Activated CD4-positive, CD25-positive, alpha-beta regulatory T cell treated with anti-CD3 and anti-CD28 coated beads, Interleukin-2, amount 50 U/mL, for 72 hours (primary cell): ENCODE measurements at regions not wholly inside any gene's neighbourhood (a gene's known extent, or its start where the extent isn't known, plus 50 kb on each side); places are given as distances from the start of the nearest gene placed in this dataset.
"Not testable (repeated sequence)": the region's sequence is repeated elsewhere in the genome, so short reads cannot be mapped to it uniquely, and the experiment has no call there.

Source experiments
- DNase-seq: peaks from one replicate; pipeline ENCODE4 v3.0.0; 2021

- no peak for DNase-seq
These were observed 467.8 kb downstream of the TMEM232 start for GRCh38 chr5:110258460-110259216.

GRCh38 chr5:110262749-110263148 is 463.7 kb downstream of the TMEM232 start:
- no peak for DNase-seq

- no peak for DNase-seq
These were observed 461.8 kb downstream of the TMEM232 start for GRCh38 chr5:110264661-110265060.

DNA sequence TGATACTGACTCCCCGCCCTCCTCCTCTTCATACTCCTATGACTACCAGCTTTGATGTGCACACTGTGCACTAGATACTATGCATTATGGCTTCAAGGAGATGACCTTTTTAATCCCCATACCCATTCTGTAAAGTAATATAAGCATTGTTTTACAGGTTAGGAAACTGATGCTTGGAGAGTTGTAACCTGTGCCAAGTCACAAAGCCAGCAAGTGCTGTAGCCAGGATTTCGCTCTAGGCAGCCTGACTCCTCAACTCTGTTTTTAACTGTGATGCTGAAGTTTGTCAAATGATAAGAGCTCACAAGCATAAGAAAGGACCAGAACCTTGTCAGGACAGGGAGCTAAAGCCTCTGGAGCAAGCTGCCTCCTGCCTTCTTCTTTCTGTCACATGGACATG is 461.3 kb downstream of the TMEM232 start:
- no peak for DNase-seq

- no peak for DNase-seq
These were observed 458.8 kb downstream of the TMEM232 start for GRCh38 chr5:110267714-110268113.

- no peak for DNase-seq
These were observed 458.2 kb downstream of the TMEM232 start for GRCh38 chr5:110268283-110268682.

GRCh38 chr5:110268985-110269384 is 457.5 kb downstream of the TMEM232 start:
- no peak for DNase-seq

- no peak for DNase-seq
These were observed 456.9 kb downstream of the TMEM232 start for GRCh38 chr5:110269478-110270142.

GRCh38 chr5:110275878-110276277 is 450.6 kb downstream of the TMEM232 start:
- DNase-seq: no peak

DNA sequence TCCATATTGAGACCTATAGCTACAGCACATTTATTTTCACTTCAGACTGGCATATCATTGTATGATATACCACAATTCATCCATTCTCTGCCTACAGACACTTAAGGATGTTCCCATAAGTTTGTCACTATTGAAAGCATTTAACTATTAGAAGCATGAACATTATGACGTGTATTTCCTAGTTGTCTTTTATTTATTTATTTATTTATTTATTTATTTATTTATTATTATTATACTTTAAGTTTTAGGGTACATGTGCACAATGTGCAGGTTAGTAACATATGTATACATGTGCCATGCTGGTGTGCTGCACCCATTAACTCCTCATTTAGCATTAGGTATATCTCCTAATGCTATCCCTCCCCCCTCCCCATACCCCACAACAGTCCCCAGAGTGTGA is 448.0 kb downstream of the TMEM232 start:
- DNase-seq: not testable (repeated sequence)

- not testable (repeated sequence) for DNase-seq
These were observed 442.4 kb downstream of the TMEM232 start for GRCh38 chr5:110284121-110284520.

DNA sequence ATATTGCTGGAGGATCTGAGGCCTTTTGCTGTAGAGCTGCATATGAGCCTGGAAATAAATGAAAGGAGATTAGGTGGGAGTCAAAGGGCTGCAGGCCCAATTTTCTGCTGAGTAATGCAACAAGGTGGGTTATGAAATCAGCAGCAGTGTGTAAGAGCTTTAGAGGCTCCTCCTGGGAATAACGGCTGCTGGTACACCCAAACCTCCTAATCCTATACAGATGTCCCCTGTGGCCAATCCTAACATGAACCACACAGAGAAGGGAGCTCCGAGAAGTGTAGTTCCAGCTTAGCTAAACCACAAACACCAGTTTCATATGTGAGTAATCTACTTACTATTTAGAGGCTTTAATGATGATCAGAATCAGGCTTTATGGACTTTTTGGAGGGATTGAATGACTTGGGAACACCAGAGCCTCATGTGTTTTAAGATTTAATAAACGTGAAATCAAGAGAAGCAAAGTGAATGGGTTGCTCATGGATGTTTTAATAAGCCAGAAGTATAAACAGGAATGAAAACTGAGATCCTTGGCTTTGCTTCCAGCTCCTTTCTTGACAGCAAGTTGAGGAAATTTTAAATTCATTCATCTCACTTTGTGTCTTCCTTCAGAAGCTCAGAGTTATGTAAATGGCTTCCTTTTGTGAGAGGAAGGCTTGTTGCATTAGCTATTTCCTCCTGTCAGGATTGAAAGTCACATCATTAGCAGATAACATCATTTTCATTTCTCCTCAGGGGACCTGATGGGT is 437.5 kb downstream of the TMEM232 start:
- DNase-seq: no peak

DNA sequence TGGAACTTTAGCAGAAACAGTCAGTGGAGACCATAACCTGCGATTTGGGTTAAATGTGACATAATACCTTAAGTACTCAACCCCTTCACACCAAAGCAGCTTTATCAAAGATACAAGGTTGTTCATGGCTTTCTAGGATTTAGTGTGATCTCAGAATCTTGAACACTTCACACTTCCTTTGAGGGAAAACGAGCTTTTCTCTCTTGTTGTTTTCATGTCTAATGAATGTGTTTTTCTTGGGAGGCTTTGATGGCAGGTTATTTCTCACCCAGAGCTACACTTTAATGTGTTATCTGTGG is 437.0 kb downstream of the TMEM232 start:
- DNase-seq: no peak

DNA sequence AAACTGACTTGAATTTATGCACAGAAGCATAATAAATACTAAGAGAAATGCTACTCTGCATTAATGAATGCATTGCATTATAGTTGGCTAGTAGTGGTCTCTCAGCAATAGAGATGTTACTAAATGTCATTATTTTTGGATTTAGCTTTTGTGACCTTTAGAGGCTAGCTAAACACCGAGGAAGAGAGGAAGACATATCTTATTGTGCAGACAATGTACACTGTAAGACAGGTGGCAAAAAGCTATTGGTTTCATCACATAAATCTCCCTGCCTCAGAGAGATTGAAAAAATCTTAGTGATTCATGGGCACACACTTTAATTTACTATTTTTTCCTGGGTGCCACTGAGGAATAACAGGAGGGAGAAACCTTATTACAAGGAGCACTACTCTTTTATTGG is 435.9 kb downstream of the TMEM232 start:
- no peak for DNase-seq

DNA sequence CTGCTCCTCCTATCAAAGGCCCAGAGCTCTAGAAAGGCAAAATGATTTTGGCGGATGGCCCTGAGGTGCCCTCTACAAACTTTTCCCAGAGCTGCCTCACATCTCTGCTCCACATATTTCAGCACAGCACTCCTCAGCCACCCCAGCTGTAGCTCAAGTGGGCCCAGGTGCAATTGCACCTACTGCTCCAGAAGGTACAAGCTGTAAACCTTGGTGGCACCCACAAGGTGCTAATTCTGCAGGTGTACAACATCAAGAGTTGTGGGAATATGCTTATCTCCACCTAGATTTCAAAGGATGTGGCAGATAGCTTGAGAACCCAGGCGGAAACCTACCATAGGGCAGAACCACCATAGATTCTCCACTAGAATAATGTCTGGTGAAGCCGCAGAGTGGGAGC is 432.2 kb downstream of the TMEM232 start:
- no peak for DNase-seq

- DNase-seq: no peak
These were observed 429.3 kb downstream of the TMEM232 start for GRCh38 chr5:110297152-110297670.

DNA sequence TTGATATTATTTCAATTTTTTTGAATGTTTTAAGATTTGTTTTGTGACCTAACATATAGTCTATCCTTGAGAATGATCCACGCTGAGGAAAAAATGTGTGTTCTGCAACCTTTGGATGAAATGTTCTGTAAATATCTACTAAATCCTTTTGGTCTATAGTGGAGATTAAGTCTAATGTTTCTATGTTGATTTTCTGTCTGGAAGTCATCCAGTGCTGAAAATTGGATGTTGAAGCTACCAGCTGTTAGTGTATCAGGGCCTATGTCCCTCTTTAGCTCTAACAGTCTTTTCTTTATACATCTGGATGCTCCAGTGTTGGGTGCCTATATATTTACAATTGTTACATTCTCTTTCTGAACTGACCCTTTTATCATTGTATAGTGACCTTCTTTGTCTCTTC is 422.3 kb downstream of the TMEM232 start:
- no peak for DNase-seq

DNA sequence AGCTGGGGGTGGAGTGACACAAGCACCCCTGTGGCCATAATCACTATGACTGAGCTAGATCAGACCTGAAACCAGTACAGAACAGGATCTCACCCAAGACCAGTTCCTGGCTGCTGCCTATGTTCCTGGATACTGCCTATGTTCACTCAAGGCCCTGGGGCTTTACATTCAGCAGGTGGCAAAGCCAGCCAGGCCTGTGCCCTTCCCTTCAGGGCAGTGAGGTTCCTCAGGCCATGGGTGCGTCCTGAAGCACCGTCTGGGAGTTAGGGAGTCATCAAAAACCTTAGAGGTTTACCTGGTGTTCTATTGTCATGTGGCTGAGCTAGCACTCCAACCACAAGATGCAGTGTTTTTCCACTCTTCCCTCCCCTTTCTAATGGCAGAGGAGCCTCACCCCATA is 419.8 kb downstream of the TMEM232 start:
- no peak for DNase-seq

- no peak for DNase-seq
These were observed 417.2 kb downstream of the TMEM232 start for GRCh38 chr5:110309222-110309621.

DNA sequence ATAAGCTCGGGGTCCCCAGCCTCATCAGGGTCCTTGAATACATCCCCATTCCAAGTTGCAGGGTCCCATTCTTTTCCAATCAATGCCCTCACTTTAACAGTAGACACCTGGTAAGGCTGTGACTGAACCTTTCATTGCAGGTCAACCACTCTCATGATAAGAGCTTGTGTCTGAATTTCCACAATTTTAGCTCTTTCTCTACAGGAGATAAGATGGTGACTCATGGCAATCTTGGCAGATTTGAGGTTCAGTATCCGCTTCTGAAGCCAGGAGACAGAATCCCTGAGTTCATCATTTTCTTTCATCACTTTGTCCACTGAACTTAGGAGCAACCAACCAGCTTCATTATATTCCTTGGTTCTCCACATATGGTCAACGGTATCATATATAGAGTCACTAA is 409.9 kb downstream of the TMEM232 start:
- not testable (repeated sequence) for DNase-seq

- DNase-seq: no peak
These were observed 405.4 kb downstream of the TMEM232 start for GRCh38 chr5:110321117-110321516.

- no peak for DNase-seq
These were observed 403.1 kb downstream of the TMEM232 start for GRCh38 chr5:110323357-110323756.

DNA sequence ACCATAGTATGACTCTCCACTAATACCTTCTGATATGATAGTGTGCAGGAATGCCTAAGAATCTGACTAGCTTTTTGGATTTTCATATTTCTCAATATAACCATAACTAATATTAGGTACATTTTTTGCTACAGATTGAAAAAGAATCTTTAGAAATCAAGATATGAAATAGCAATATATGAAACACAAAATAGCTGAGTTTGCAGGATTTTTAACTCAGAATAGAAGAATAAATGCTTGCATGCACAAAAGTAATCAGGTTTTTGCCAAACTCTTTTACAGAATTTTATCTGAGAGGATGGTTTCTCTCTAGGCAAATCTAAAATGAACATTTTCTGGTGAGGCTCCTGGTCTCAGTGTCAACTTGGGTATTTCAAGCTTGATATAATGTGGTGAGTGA is 402.6 kb downstream of the TMEM232 start:
- DNase-seq: no peak

- no peak for DNase-seq
These were observed 401.6 kb downstream of the TMEM232 start for GRCh38 chr5:110324876-110325275.
